ENCODE measurements at regions not wholly inside any gene's neighbourhood (a gene's known extent, or its start where the extent isn't known, plus 50 kb on each side); places are given as distances from the start of the nearest gene placed in this dataset.

DNA sequence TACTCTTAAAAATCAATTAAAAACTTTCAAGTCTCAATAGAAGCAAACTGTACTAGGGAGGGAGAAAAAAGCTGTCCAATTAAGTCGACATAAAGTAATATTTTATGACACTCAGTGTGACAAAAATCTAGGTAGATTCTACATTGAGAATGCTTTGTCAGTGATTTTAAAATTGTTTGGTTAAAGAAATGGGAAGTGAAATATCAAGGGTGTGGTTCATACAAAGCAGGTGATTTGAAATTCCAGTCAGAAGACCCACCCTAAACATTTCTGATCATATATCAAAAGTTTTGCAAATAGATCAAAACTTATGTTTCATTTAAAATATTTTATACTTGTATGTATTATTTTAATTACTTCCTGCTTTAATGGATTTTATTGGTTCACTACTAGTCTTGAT, 338.9 kb upstream of the DCC start:
- H3K27ac ChIP-seq, result no peak overlapping the region
- no peak for TF ChIP-seq ZFX (IDR thresholded peaks at IDR 0.05)
- TF ChIP-seq, protein P1, sequence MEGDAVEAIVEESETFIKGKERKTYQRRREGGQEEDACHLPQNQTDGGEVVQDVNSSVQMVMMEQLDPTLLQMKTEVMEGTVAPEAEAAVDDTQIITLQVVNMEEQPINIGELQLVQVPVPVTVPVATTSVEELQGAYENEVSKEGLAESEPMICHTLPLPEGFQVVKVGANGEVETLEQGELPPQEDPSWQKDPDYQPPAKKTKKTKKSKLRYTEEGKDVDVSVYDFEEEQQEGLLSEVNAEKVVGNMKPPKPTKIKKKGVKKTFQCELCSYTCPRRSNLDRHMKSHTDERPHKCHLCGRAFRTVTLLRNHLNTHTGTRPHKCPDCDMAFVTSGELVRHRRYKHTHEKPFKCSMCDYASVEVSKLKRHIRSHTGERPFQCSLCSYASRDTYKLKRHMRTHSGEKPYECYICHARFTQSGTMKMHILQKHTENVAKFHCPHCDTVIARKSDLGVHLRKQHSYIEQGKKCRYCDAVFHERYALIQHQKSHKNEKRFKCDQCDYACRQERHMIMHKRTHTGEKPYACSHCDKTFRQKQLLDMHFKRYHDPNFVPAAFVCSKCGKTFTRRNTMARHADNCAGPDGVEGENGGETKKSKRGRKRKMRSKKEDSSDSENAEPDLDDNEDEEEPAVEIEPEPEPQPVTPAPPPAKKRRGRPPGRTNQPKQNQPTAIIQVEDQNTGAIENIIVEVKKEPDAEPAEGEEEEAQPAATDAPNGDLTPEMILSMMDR (conservative IDR thresholded peaks at IDR 0.05), result no peak

DNA sequence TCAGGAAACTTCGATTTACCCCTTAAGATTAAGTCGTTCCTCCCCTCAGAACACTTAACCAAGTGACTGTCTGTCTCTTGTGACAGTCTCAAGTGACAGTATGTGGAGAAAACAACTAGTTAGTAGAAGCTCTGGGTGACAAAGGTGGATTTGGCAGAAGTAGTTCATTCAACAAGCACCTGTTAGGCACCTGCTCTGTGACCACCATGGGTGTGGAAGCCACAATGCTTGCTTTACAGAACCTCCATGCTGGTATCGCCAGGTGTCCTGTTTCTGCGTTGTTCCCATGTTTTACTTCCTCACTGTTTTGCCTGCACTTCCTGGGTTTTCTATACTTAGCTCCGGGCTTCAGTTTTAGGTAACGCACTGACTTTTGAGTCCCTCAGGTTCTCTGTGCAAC, 337.4 kb upstream of the DCC start:
- no peak overlapping the region for H3K27ac ChIP-seq
- no peak for TF ChIP-seq ZFX (IDR thresholded peaks at IDR 0.05)
- TF ChIP-seq, protein P1 (conservative IDR thresholded peaks at IDR 0.05), result no peak

DNA sequence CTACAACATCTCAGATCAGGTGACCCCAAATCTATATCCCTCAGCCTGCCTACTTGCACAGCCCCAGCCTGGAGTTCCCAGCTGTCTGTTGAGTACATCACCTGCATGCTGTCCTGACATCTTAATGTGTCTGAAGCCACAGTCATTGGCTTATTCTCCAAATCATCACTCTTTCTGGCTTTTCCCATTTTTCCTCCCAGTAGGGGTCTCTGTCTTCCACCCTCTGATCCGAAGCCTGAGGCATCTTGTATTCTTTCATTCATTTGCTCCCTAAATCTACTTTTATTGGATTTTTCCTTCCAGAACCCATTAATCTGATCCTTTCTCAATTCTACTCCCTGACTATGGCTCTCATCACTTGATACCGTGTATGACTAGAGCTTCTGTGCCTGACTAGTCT, 332.9 kb upstream of the DCC start:
- TF ChIP-seq, protein P1 (conservative IDR thresholded peaks at IDR 0.05), result no peak
- no peak for TF ChIP-seq ZFX (IDR thresholded peaks at IDR 0.05)

DNA sequence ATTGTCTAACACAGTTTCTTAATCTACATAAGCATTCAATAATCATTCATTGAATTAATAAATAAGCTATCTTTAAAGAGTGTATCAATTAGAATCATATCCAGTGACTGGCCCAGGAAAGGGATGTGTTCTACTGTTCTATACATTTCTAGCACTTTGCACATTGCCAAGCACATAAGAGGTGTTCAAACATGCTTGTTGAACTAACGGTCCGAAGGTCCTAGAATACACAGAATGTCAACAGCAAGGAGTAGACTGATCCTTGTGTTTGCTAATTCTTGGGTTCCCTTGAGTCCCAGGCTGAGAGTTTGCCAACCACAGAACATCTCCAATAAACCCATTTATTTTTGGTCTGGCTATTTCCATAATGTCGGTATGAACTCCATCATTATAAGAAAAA, 331.7 kb upstream of the DCC start:
- TF ChIP-seq, protein P1 (conservative IDR thresholded peaks at IDR 0.05), result no peak
- TF ChIP-seq ZFX (IDR thresholded peaks at IDR 0.05), result no peak
- no peak overlapping the region for H3K27ac ChIP-seq

More for the DNA sequence above, 332.9 kb upstream of the DCC start:
- no peak overlapping the region for H3K27ac ChIP-seq

DNA sequence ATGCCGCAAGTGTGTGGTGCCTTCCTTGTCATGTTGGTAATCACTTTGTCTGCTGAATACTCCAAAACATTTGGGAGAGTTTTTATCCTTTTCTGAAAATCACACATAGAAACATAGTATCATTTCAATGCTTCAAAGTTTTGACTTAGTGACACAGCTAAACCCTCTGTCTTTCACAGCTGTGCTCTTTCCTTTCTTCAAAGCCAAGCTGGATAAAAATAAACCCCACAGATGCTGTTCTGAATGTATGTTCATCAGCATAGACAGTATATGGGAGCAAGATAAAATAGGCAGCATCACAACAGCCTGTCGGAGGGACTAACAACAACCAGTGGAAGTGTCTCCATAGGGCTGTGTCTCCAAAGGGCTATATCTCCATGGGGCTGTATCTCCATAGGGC, 331.3 kb upstream of the DCC start:
- no peak overlapping the region for H3K27ac ChIP-seq
- TF ChIP-seq, protein P1 (conservative IDR thresholded peaks at IDR 0.05), result no peak
- no peak for TF ChIP-seq ZFX (IDR thresholded peaks at IDR 0.05)

DNA sequence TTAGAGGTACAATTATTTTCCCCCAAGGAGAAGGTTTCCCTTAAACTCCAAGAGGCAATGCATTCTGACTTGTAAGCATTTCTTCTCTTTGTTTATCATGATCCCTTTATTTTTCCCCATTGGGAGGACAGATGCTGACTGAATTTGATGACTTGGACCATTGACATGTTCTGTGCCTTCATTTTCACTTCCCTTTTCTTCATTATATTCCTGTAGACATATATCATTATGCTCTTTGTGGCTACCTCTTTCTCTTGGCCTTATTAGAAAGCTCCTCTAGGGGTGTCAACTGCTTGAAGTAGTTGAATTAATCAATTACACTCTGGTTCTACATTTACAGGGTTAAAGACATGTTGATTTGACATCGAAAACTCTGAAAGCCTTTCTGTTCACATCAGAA, 330.0 kb upstream of the DCC start:
- TF ChIP-seq ZFX (IDR thresholded peaks at IDR 0.05), result no peak
- H3K27ac ChIP-seq, result no peak overlapping the region

DNA sequence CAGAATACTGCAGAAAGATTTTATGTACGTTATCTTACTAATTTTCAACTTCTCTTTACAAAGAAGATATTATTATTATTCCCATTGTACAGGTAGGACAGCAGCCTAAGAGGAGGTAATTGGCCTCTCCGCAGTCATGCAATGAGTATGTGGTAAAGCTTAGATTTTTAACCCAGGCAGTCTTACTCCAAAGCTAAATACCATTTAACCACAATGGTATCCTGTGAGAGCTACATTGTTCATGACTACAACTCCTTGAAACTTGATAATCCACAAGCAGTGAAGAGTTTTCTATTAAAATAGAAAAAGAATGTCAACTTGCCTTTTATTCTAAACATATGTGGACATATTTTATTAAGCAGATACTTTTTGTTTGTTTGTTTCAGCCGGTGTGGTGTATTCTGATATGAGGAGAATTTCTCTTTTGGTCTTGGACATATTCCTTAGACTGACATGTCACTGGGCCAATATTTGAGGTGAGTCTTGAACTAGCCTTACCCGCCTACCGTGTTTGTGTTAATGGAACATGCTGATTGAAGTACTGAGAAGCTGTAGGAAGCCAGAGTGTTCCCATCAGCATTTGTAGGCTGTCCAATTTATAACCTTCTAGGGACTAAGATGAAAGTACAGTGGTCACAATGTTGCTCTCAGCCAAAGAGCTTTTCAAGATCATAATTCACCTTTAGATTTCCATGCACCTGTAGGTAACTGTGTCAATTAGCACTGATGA, 293.9 kb upstream of the DCC start:
- H3K27ac ChIP-seq, result no peak overlapping the region
- TF ChIP-seq, protein P1 (conservative IDR thresholded peaks at IDR 0.05), result no peak
- TF ChIP-seq ZFX (IDR thresholded peaks at IDR 0.05), result no peak

DNA sequence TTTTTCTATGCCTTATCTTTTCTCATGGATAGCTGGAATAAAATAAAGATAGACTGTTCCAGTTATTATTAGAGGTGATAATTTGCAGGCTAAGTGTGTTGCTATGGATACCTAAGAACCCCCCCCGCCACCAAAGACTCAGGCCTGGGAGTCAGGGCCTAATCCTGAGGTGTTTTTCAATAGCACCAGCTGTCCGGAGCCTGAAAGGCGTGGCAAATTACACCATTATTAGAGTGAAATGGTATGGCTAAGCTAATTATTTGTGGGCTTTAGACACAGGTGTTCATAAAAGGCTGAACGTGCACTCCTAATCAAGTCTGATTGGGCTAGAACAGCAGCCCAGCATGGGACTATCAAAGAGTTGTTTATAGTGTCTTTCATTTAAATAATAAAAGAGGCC, 293.2 kb upstream of the DCC start:
- TF ChIP-seq, protein P1 (conservative IDR thresholded peaks at IDR 0.05), result no peak
- TF ChIP-seq ZFX (IDR thresholded peaks at IDR 0.05), result no peak
- H3K27ac ChIP-seq, result no peak overlapping the region

Measured in C4-2B (cell line).